HepG2 (cell line): ENCODE measurements at regions not wholly inside any gene's neighbourhood (a gene's known extent, or its start where the extent isn't known, plus 50 kb on each side); places are given as distances from the start of the nearest gene placed in this dataset.

Experiments used
- ATAC-seq: fragments of 200-7000 bp; cut with Tn5 transposase; 3 replicates; pipeline ENCODE4 v1.9.1; 2020; ENCODE audit warnings: mild to moderate bottlenecking, moderate library complexity
- BruUV-seq: library from RNA; stranded (reverse); fragments of 400-500 nt; replicated peaks from 2 replicates; lab custom pipeline; 2021; lab: Mats Ljungman, UMichigan
- CTCF ChIA-PET: fragments of 300-600 bp; formaldehyde crosslinking; extraction: SDS; loops from one replicate; lab custom pipeline; 2021; ENCODE audit warnings: low total read pairs, inconsistent platforms, low intra/inter-chr PET ratio; lab: Yijun Ruan, JAX
- POLR2A ChIA-PET: fragments of 350-600 bp; sonication (Branson Sonifier 250); formaldehyde crosslinking; loops from one replicate; lab custom pipeline; 2020; ENCODE audit warnings: antibody characterized with exemption, inconsistent platforms; lab: Yijun Ruan, JAX
- DNase-seq: peaks from one replicate; pipeline ENCODE4 v3.0.0-alpha.2; 2015; ENCODE audit warnings: low spot score
- FAIRE-seq: peaks from 3 replicates; lab custom pipeline; 2011; peaks lifted over from hg19 to GRCh38; lab: Jason Lieb, UNC
- H2AFZ ChIP-seq: one replicate; pipeline ENCODE4 v1.6.1; 2011; ENCODE audit warnings: low read length, inconsistent platforms
- H3K27ac ChIP-seq: fragments of 300-600 bp; 3 replicates; pipeline ENCODE4 v1.8.0; 2011; ENCODE audit warnings: mixed run types, mild to moderate bottlenecking, mixed read lengths, low read length, inconsistent platforms; ENCODE audit not compliant: insufficient read depth; ENCODE audit errors: extremely low read length
- H3K27me3 ChIP-seq, 2 experiments: fragments of 200-600 bp in 1 of 2; 2 replicates in 1 of 2; 3 replicates in 1 of 2; pipeline versions ENCODE4 v1.6.0 to v1.8.0; 2011; ENCODE audit warnings: low read length in 2 of 2, mild to moderate bottlenecking in 2 of 2, moderate library complexity in 2 of 2, inconsistent platforms in 1 of 2; ENCODE audit not compliant: insufficient read depth in 2 of 2, control insufficient read depth in 1 of 2
- H3K36me3 ChIP-seq, 2 experiments: fragments of 200-600 bp in 1 of 2; replicated peaks in 1 of 2; 2 replicates in 1 of 2; 3 replicates in 1 of 2; pipeline versions ENCODE4 v1.5.1 to v1.8.0; 2011; ENCODE audit warnings: low read length in 2 of 2, inconsistent platforms in 1 of 2; ENCODE audit not compliant: insufficient read depth in 2 of 2, control insufficient read depth in 1 of 2
- H3K4me1 ChIP-seq: 2 replicates; pipeline ENCODE4 v1.5.1; 2012; ENCODE audit warnings: low read length, inconsistent platforms; ENCODE audit not compliant: insufficient read depth
- H3K4me2 ChIP-seq: 2 replicates; pipeline ENCODE4 v1.6.0; 2011; ENCODE audit warnings: low read depth, low read length, inconsistent platforms
- H3K4me3 ChIP-seq, 3 experiments: fragments of 200-600 bp in 1 of 3; sonication (generic), shearing (Covaris generic) in 1 of 3; replicated peaks in 1 of 3; 2 replicates each; pipeline ENCODE4 v1.5.1; 2011 to 2016; ENCODE audit warnings: low read length in 3 of 3, inconsistent platforms in 2 of 3, low read depth in 2 of 3, mild to moderate bottlenecking in 2 of 3, control low read depth in 1 of 3, mixed read lengths in 1 of 3; ENCODE audit not compliant: insufficient read depth in 1 of 3
- H3K79me2 ChIP-seq: one replicate; pipeline ENCODE4 v1.6.1; 2011; ENCODE audit warnings: low read length, inconsistent platforms; ENCODE audit not compliant: insufficient read depth
- H3K9ac ChIP-seq: 2 replicates; pipeline ENCODE4 v1.6.0; 2011; ENCODE audit warnings: mild to moderate bottlenecking, low read depth, low read length, inconsistent platforms; ENCODE audit not compliant: insufficient read depth
- H3K9me3 ChIP-seq: 2 replicates; pipeline ENCODE4 v1.5.1; 2012; ENCODE audit warnings: mild to moderate bottlenecking, low read length
- H4K20me1 ChIP-seq: 2 replicates; pipeline ENCODE4 v1.6.0; 2011; ENCODE audit warnings: inconsistent platforms, mild to moderate bottlenecking, low read length, moderate library complexity; ENCODE audit not compliant: insufficient read depth
- GFI1 ChIP-seq: sonication (generic); formaldehyde crosslinking; IDR thresholded peaks from 2 replicates; pipeline ENCODE4 v1.5.0; 2020; ENCODE audit warnings: missing genetic modification reagents, mild to moderate bottlenecking, borderline replicate concordance
- ISL2 ChIP-seq: sonication (generic); formaldehyde crosslinking; IDR thresholded peaks from 2 replicates; pipeline ENCODE4 v1.5.0; 2020; ENCODE audit warnings: missing genetic modification reagents
- NFKB2 ChIP-seq: sonication (generic); formaldehyde crosslinking; IDR thresholded peaks from 2 replicates; pipeline ENCODE4 v1.4.0; 2020; ENCODE audit warnings: missing genetic modification reagents, borderline replicate concordance
- ZNF616 ChIP-seq: sonication (generic); formaldehyde crosslinking; IDR thresholded peaks from 2 replicates; pipeline ENCODE4 v1.5.0; 2020; ENCODE audit warnings: low read depth, mild to moderate bottlenecking, missing genetic modification reagents
- ZSCAN31 ChIP-seq: sonication (generic); formaldehyde crosslinking; IDR thresholded peaks from 2 replicates; pipeline ENCODE4 v1.5.0; 2020; ENCODE audit warnings: low read depth, mild to moderate bottlenecking, missing genetic modification reagents
- WGBS: methylation state at CpG from one replicate; pipeline ENCODE4 v1.1.6; 2017; ENCODE audit warnings: low lambda C conversion rate; 5-methylcytosine and 5-hydroxymethylcytosine counted together
- in situ Hi-C: cut with HindIII; loops from 2 replicates; pipeline ENCODE4 v1.10.0; 2017; ENCODE audit warnings: low pct_unique_long_range_greater_than_20kb; ENCODE audit not compliant: extremely low pct_ligation_motif_present
- intact Hi-C: fragments of 100-400 bp; cut with micrococcal nuclease; formaldehyde crosslinking; loops from one replicate; pipeline ENCODE4 v1.10.0; 2022; ENCODE audit not compliant: unreplicated experiment
- TF ChIP-seq, protein P1 (sequence below): sonication (generic); formaldehyde crosslinking; IDR thresholded peaks from 2 replicates; pipeline ENCODE4 v1.5.1; 2020; ENCODE audit warnings: missing genetic modification reagents, mild to moderate bottlenecking, borderline replicate concordance
- TF ChIP-seq, protein P2 (sequence below): IDR thresholded peaks from 2 replicates; pipeline ENCODE4 v1.6.1; 2018; ENCODE audit warnings: missing genetic modification reagents, mild to moderate bottlenecking, missing compliant biosample characterization

DNA sequence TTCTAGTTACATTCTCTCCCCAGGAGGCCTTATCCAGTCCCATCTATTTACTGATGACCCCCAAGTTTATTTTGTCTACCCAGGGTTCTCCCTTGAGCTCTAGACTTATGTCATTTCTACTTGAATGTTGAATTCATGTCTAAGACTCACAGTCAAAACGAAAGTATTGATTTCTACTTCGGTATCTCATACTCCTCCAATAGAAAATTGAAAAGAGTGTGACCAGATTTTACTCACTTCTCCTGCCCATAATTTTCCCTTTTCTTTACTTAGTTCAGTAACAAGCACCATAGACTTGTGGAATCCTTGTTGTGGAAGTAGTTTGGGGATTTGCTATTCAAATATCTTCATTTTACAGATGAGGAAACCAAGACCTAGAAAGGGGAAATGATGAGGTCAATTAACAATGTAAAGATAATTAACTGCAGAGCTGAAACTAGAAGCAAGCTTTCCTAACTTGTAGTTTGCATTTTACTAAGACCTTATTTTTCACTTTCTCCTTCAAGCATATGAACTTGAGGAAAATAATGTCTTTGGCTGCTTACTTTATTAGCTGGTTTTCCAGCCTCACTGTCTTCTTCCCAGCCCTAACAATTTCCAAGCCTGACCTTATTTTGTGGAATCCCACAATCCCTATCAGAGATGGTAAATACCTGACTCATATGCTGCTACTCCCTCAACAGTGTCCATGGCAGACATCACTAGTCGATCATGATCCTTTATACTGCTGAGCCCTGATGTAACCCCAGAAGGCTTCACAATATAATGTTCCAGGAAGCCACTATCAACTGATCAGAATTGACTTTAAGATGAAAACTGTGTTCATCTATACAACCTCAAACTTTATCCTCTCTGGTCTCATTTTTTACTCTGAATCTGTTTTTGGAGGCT, 123.9 kb upstream of the AGBL1 start:
- no TSS peak for BruUV-seq
- ChIA-PET CTCF (no interaction called here), POLR2A (no interaction called here)
- Histone ChIP-seq H3K36me3 (no peaks in the 10 kb centered on the region), H3K9me3 (no peaks in the 10 kb centered on the region), H3K4me1 (no peaks in the 10 kb centered on the region), H3K4me3 (no peak overlapping the region), H3K4me2 (no peak overlapping the region), H3K27me3 (no peaks in the 10 kb centered on the region), H4K20me1 (no peaks in the 10 kb centered on the region), H3K9ac (no peak overlapping the region), H2AFZ (no peak overlapping the region), H3K79me2 (no peaks in the 10 kb centered on the region), H3K27ac (no peak overlapping the region)
- intact Hi-C loops, result no loop called here
- FAIRE-seq, result no peak
- in situ Hi-C loops, result no loop called here
- 11% methylated on average over 3 of the region's 3 CpGs for WGBS
- no peak for ATAC-seq
- no peak for DNase-seq
- TF ChIP-seq ISL2 (CRISPR knock-in tag), result no peak
- TF ChIP-seq ZSCAN31 (CRISPR knock-in tag), result no peak
- no peak for TF ChIP-seq ZNF616
- TF ChIP-seq GFI1 (CRISPR knock-in tag), result no peak
- TF ChIP-seq NFKB2, result no peak
- TF ChIP-seq, protein P1, sequence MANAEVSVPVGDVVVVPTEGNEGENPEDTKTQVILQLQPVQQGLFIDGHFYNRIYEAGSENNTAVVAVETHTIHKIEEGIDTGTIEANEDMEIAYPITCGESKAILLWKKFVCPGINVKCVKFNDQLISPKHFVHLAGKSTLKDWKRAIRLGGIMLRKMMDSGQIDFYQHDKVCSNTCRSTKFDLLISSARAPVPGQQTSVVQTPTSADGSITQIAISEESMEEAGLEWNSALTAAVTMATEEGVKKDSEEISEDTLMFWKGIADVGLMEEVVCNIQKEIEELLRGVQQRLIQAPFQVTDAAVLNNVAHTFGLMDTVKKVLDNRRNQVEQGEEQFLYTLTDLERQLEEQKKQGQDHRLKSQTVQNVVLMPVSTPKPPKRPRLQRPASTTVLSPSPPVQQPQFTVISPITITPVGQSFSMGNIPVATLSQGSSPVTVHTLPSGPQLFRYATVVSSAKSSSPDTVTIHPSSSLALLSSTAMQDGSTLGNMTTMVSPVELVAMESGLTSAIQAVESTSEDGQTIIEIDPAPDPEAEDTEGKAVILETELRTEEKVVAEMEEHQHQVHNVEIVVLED (CRISPR knock-in tag), result no peak
- TF ChIP-seq, protein P2, sequence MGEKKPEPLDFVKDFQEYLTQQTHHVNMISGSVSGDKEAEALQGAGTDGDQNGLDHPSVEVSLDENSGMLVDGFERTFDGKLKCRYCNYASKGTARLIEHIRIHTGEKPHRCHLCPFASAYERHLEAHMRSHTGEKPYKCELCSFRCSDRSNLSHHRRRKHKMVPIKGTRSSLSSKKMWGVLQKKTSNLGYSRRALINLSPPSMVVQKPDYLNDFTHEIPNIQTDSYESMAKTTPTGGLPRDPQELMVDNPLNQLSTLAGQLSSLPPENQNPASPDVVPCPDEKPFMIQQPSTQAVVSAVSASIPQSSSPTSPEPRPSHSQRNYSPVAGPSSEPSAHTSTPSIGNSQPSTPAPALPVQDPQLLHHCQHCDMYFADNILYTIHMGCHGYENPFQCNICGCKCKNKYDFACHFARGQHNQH (CRISPR knock-in tag), result no peak
